Epidermal melanocyte (primary cell): ENCODE measurements at regions not wholly inside any gene's neighbourhood (a gene's known extent, or its start where the extent isn't known, plus 50 kb on each side); places are given as distances from the start of the nearest gene placed in this dataset.

Experiments used
- DNase-seq: peaks from one replicate; pipeline ENCODE4 v3.0.0; 2011; ENCODE audit warnings: low spot score; ENCODE audit not compliant: insufficient read length

DNA sequence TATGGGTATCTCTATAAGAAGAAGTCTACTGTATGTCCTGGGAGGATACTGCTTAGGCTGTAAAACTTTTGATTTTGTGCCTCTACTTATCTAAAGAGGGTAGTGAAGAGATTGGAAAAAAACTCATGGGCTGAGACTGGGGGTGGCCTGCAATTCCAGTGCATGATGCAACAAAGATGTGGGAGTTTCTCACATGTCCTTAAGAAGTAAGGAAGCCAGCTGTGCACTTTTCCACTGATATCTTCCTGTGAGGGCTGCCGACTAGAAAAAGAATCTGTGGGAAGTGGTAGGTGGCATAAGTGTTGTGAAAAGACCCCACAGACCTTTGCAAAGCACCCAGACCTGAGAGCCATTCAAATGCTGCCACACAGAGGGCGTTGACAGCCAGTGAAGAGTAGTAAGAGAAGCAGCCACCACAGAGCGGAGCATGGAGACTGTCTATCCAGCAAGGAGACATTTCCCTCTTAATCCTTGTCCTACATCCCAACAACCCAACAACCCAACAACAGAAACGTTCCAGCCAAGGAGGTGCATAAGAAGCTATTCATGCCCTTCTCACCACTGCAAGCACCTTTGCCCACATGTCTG is 65.1 kb downstream of the PFDN4 start:
- no peak for DNase-seq

DNA sequence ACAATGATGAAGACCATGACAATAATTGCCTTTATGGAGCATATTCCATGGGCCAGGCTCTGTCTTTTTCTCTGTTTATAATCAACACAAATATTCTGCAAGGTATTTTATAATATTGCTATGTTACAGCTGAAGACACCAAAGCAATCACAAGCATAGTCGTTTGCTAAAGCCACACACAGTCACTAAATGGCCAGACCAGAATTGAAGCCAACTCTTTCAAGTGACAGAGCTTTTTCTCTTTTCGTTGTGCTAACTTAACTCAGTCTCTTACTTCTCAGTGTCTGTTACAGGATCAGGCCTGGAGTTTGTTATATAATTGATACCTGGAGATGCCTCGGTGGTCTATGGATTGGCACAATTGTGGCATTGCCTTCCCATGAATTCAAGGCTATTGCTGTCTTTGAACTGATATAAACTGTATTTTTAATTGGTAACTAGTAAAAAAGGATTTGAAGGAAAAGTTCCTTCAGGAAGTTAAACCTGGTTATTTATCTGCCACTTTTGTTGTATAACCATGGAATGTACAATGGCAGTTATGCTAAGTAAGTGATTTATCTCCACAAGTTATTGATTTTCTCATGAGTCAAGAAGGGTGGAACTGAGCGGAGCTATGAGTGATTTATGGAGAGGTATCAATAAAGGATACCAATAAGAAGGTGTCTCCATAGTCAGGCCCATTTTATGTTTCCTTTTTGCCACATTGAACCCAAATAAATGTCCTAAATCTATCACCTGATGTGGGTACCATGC is 67.6 kb downstream of the PFDN4 start:
- no peak for DNase-seq

DNA sequence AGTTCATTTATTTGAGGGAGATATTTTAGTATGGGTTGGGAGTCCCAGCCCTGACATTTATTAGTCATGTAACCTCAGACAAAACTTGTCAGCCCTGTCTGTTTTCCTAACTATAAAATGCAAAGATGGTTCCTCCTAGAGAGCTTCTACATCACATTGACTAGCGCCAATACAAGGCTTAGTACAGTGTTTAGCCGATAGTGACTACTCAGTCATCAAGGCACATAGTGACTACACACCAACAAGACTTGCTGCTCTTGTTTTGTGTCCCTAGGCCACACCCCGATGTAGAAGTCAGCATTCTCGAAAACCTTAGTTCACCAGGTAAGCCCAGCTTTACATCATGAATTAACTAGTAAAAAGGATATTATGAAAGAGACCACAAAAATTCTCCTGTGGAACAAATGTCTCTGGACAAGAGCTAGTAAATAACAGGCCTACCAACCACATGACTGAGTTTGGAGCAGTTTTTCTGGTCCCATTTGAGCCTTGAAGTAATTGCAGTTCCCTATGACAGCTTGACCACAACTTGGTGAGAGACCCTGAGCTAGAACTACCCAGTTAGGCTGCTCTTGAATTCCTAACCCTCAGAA is 68.8 kb downstream of the PFDN4 start:
- no peak for DNase-seq

DNA sequence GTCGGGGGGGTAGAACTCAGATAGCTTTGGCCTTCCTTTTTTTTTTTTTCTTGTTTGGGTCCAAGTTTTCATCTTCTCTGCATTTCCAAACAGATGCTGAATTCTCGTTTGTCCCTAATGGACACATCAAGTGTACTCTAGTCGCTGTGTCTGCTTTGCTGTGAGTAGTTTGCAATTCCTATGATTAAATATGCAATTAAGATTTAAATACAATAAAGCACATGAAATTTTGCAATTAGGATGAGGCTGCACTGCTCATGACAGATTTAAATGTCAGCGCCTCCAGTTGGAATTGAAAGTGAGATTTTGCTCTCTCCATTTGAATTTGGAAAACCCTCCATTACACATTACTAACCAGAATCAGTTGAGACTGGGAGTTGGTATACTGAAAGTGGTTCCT is 70.4 kb downstream of the PFDN4 start:
- DNase-seq: no peak

DNA sequence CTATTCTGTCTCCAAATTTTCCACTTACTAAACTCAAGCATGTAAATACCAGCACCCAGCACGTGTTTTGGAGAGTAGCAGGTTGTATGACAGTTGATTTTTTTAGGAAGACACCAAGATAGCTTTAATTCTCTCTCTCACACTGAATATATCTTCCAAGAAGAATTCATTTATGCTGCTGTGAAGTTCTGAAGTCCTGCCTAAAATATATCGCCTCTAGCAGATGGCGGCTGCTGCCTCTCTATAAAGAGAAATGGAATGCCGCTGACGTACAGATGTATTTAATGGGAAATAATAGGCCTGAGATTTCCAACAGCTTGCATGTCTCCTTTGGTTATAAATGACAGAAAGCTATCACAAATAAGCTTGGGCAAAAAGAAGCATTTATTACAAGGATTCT is 74.7 kb downstream of the PFDN4 start:
- no peak for DNase-seq

DNA sequence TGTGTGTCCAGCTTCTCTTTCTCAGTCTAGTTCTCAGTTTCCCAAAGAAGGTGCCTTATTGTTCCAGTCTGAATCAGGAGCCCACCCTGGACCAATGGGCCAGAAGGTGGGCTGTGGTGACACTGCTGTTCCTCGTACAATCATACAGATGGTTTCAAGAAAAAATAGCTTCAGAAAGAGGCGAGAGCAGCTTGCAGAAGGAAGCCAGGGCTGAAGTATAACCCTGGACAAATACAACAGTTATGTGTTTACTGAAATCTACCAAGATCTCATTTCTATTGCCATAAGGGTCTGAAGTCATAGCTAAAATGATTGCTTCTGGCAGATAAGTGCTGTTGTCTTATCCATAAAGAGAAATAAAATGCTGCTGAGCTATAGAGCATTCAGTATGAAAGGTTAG is 75.4 kb downstream of the PFDN4 start:
- no peak for DNase-seq

DNA sequence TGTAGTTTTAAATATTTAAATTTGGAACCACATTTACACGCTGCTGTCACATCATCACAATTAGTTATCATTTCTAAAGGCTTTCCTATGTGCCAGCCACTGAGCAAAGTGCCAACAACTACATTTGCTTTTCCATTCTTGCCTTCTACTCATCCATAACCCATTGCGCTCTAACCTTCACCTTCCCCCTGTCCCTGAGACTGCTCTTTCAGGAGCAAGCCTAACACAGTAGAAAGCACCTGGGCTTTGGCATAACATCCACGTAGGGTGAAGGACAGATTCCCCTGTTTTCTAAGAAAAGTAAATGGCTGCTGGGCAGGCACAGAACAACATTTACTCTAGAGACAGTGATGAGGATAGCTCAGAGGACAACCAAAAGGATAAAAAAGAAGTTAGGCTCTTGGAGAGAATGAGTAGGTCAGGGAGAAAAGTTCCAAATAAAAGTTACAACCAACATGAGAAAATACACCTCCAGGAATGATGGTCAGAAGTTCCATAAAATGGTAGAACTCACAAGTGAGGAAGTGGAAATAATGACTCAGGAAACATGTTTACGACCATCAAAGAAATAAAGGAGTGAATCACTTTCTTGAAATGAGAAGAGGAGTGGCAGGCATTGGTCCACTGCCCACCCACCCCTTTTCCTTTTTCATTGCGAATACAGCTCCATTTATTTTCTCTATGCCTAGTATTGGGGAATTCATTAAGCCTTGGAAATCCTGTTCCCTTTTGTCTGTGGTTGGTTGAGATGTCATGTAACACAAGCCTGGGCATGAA is 77.2 kb downstream of the PFDN4 start:
- DNase-seq: no peak

DNA sequence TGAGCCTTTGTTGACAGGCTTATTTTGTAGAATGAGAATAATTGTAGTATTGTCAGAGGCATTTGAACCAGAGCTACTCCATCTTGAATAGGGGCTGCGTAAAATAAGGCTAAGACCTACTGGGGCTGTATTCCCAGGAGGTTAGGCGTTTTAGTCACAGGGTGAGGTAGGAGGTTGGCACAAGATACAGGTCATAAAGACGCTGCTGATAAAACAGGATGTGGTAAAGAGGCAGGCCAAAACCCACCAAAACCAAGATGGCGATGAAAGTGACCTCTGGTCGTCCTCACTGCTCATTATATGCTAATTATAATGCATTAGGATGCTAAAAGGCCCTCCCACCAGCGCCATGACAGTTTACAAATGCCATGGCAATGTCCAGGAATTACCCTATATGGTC is 82.7 kb downstream of the PFDN4 start:
- DNase-seq: no peak

DNA sequence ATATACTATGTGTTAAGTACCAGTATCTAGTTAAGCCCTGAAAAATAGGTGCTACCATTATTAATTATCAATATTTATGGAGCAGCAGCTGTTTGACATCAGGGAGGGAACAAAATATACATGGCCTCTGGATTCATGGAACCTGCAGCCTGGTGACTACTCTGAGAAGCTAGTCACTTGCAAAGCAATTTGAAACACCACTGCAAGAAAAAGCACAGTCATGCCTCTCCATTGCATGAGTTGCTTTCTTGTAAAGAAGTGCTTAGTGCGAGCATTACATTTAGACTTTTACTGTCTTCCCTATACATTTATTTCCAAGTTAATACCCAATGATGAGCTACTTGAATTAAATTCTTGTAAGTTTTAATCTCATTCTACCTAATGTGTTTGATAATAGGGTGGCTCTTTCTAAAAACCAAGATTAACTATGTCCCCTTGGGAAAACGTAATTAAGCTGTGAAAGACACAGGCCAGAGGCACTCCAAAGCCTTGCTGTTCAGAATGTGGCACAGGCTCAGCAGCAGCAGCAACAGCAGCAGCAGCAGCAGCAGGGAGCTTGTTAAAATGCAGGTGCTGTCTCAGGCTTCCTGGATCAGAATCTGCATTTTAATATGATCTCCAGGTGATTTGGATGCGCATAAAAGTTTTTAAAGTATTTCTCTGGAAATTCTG is 83.6 kb downstream of the PFDN4 start:
- DNase-seq: no peak

DNA sequence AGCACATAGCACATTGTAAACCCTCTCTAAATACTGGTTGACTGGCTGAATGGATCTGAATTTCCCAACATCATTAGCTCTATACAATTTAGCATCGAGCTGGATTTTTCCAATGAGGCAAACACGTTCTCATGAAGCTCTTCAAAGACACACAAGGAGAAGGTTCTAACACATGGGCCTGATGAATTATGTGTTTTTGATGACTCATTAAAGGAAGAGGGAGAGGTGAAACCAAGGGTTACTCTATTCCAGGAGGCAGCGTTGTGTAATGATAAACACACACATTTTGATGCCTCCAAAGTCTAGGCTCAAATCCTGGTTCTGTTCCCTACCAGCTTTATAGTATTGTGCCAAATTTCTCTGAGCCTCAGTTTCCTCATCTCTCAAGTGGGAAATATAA is 84.3 kb downstream of the PFDN4 start:
- no peak for DNase-seq

DNA sequence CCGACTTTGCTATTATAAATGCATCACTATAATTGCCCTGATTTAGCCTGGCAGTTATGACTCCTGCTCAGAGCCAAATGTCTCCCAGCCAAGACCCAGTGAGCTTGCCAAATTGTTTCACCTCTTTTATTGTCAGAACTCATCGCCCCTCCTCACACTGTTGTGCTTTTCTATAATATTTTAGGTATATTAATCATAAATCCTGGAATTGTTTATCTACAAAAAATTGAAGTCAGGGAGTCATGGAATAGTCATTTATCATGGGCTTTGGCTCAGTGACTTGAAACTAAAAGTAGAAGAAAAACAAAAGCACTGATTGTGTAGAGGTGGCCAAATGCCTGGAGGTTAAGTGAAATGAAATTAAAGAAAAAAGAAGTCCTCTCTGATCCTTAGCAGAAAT is 85.6 kb downstream of the PFDN4 start:
- DNase-seq: peak; percentile 28

DNA sequence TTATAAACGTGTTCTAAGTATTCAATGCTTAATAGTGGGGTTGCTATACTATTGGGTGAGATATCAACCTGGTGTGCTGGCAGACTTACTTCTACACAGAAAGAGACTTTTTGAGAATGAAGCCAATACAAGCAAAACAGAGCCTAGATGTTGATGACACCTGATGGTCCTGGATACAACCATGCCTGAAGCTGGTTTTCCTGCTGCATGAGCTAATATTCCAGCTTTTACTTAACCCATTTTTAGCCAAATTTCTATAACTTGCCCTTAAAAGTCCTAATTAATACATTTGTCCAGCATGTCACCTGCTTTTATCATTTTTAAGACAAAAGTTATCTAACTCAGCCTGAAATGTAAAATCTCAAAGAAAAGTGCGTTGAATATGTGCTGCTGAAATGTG is 86.2 kb downstream of the PFDN4 start:
- DNase-seq: no peak

DNA sequence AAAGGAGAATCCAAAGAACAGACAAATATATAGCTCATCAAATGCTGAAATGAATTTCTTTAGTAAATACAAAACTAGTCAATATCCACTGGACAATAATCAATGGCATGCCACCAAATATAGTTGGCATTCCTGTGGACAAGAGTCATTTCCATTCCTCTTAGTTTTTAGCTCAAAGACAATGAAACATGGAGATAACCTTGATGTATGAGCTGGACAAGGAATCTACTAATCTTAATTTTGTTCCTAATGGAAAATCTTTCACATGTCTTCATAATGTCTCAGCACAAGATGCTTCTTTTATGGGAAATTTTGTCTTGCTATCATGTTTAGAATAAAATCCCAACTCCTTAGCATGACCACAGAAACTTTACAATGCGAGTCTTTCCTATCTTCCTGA is 87.8 kb downstream of the PFDN4 start:
- no peak for DNase-seq

DNA sequence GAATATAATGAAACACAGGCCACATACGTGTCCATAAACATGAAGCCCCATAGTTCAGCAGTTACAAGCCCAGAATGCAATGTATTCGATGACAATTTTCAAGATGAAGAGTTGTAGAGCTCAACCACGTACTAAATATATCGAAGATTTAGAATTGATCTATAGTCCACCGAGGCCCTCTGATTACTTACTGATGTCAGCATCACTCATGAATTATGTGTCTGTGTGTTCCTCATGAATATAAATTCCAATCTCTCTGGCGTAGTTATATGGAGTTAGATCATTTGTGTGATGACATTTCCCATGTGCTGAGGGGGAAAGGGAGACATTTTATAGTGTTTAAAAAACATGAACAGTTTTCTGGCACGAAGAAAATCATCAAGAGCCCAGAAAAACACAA is 97.5 kb downstream of the PFDN4 start:
- no peak for DNase-seq

DNA sequence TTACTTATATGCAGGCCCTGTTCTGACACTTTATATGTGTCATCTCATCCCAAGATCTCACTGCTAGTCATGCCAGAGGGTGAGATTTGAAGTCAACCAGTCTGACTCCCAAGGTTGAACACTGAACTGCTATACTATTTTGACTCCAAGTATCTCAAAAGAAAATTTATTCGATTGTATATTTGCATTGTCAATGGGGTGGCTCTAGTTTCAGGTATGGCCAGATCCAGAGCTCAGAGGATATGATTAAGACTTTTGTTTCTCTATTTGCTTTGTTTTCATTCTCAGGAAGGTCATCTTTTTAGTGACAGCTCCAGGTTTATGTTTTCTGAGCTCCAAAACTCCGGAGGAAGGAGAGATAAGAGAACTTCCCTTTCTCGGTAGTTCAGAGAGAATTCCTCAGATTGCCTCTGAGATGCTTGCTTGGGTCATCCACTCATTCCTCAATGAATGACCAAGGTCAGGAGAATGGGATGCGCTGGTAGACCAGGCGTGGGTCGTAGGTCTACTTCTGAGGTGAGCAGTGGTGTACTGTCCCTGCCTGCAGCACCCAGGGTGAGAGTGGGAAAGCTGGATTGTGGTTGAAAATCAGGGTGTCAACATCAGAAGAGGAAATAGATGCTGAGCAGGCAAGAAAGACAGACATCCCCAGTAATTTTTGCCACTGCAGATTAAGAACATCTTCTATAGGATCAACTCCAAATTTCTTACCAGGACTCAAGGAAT is 99.3 kb downstream of the PFDN4 start:
- DNase-seq: no peak

DNA sequence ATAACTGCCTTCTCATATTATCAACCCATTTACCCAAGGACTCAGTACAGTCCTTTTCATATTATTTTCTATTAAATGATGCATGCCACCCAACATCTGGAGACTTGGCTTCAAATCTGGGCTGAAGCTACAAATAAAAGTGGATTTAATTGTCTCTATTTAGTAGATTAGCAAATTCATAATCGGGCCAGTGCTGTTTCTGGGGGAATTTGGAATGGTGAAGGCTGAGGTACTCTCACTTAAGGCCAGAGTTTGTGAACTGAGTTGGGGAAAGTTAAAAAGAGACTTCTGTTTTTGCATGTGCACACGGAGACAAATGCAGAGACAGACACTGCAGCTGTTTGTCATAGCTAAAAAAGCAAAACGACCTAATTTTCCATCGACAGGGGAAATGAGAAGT is 100.9 kb downstream of the PFDN4 start:
- no peak for DNase-seq

DNA sequence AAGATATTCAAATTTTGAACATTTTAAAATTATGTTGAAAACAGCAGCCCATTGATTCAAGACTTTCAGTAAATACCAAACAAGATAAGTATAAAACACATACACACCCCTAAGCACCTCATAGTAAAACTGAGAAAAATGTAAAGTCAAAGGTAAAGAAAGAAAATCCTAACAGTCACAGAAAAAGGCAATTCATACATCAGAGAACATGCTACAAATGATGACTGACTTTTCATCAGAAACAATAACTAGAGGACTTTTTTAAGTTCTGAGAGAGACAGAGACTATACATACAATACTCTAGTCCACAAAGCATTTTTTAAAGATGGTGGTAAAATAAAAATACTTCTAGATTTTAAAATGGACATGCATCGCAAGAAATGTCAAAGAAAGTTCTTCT is 111.0 kb downstream of the PFDN4 start:
- no peak for DNase-seq

DNA sequence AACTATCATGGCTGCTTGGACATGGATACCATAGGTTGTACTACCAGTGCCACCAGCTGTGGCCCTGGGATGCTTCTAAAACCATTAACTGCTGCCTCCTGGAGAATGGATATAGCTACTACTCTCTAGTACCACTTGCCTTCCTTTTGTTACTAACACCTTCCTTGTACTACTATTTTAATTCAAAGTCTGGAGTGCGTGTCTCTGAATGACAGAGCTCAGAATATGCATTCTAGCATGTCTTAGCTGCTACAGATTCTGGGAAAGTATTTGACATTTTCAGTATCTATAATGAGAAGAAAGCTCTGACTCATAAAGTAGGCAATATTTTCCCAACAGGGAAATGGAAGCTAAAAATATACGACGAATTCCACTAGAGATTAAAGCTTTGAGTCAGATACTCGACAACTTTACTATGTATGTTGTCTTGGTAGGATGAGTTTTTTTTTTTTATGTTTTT is 112.3 kb downstream of the PFDN4 start:
- DNase-seq: no peak

DNA sequence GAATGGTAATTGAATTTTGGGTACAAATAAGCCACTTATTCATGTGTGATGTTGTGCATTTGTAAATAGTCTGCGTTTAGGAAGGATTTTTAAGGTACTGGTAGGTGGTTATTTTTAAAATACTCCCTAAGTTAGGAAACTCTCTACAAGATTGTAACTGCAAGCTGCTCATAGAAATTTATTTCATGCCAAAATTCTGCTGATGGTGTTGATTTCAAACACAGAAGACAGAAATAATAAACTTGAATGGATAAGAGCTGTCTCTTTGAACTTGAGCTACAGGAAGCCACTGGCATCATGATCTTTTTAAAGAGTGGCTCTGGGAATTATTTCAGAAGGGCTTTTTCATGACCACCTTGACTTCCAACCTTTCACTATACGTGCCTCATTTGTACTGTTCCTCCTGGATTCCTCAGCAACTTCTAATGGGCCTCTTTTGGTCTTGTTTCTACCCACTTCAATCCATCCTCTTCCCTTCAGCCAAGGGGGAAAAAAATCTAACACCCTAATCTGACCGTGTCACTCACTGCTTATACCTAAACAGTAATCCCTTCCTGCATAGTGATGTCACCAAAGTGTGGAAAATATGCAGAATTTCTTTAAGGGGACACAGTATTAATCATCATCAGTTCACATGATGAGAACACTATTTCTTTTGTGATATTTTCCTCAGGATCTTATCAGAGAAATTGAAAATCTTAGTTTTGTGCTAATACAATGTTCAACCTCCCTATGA is 113.6 kb downstream of the PFDN4 start:
- DNase-seq: no peak

DNA sequence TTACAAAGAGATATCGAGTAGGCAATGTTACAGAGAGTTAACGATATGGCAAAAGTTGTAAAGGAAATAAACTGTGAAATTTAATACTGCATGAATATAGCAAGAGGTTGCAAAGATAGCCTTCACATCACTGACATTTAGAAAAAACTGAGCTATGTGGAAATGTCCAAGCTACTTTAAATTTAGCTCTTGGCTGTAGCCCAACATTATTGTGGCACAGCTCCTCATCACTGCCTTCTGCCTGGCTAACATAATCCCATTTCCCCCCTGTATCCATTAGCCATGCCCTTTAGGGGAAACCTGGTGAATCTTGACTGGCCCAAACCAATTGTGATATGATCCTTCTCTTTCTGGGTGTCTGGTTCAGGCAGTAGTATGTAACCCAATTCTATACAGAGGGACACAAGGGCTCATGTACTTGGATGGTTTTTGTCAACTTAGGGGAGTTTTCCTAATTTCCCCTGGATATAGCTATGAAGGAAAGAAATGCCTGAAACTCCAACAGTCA is 115.4 kb downstream of the PFDN4 start:
- no peak for DNase-seq
